ENCODE measurements at regions not wholly inside any gene's neighbourhood (a gene's known extent, or its start where the extent isn't known, plus 50 kb on each side); places are given as distances from the start of the nearest gene placed in this dataset.

- H3K4me3 ChIP-seq, result no peak overlapping the region
- WGBS, 2 donors, result 90 to 97% methylated on average over 2 of the region's 2 CpGs
- intact Hi-C loops (cut with DNase I), result no loop called here
- TF ChIP-seq POLR2A (IDR thresholded peaks at IDR 0.05), result no peak
- TF ChIP-seq, protein P1, sequence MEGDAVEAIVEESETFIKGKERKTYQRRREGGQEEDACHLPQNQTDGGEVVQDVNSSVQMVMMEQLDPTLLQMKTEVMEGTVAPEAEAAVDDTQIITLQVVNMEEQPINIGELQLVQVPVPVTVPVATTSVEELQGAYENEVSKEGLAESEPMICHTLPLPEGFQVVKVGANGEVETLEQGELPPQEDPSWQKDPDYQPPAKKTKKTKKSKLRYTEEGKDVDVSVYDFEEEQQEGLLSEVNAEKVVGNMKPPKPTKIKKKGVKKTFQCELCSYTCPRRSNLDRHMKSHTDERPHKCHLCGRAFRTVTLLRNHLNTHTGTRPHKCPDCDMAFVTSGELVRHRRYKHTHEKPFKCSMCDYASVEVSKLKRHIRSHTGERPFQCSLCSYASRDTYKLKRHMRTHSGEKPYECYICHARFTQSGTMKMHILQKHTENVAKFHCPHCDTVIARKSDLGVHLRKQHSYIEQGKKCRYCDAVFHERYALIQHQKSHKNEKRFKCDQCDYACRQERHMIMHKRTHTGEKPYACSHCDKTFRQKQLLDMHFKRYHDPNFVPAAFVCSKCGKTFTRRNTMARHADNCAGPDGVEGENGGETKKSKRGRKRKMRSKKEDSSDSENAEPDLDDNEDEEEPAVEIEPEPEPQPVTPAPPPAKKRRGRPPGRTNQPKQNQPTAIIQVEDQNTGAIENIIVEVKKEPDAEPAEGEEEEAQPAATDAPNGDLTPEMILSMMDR (IDR thresholded peaks at IDR 0.05), result no peak
- H3K27me3 ChIP-seq, result peaks cover 0 to 2% (median 0%) of the 10 kb centered on the region in 4 donors
- no peak for DNase-seq
- H3K36me3 ChIP-seq, result no peaks in the 10 kb centered on the region
- H3K9me3 ChIP-seq, result no peaks in the 10 kb centered on the region
- H3K27ac ChIP-seq, result no peak overlapping the region
- peaks cover 5 to 48% (median 32%) of the 10 kb centered on the region in 3 donors for H3K4me1 ChIP-seq
These were observed 63.1 kb downstream of the LRRC32 start for GRCh38 chr11:76607431-76607830.

DNA sequence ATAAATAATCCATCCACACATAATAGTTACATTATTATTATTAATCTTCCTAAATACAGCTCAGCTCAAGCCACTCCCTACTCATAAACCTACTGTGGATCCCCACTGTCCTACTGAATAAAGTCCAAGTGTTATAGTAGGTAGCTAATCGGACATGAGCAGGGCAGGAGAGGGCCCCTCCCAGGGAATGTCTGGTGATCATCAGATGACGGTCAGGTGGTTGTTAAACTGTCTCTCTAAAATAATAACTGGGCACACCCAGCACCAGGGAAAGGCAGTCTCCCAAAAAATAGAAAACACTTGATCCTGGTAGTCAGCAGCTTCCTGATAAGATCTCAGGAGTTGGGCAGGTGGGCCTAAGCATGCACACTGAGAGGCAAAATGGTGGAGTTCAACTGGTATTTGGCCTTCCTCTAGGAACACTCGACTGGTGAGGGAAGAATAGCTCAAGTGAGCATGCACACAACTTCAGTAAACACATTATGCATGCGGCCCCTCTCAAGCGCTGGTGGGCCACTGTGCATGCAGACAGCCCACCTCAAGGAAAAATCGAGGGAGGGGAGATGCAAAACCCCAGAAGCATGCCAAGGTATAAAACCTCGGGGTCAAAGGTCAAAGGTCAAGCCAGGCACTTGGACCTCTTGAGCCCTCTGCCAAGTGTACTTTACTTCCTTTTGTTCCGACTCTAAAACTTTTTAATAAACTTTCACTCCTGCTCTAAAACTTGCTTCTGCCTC, 65.0 kb downstream of the LRRC32 start:
- TF ChIP-seq POLR2A (IDR thresholded peaks at IDR 0.05), result no peak
- TF ChIP-seq, protein P1 (IDR thresholded peaks at IDR 0.05), result no peak
- WGBS, 2 donors, result 72 to 78% methylated on average over 8 of the region's 8 CpGs
- DNase-seq, result no peak
- Histone ChIP-seq H3K27me3 (peaks cover 0 to 4% (median 0%) of the 10 kb centered on the region in 4 donors), H3K4me3 (no peak overlapping the region), H3K9me3 (no peaks in the 10 kb centered on the region), H3K36me3 (no peaks in the 10 kb centered on the region), H3K27ac (peak overlapping the region in 2 of 4 donors; percentile 48 to 63), H3K4me1 (peaks cover 5 to 48% (median 36%) of the 10 kb centered on the region in 3 donors)
- intact Hi-C loops (cut with DNase I), result no loop called here

DNA sequence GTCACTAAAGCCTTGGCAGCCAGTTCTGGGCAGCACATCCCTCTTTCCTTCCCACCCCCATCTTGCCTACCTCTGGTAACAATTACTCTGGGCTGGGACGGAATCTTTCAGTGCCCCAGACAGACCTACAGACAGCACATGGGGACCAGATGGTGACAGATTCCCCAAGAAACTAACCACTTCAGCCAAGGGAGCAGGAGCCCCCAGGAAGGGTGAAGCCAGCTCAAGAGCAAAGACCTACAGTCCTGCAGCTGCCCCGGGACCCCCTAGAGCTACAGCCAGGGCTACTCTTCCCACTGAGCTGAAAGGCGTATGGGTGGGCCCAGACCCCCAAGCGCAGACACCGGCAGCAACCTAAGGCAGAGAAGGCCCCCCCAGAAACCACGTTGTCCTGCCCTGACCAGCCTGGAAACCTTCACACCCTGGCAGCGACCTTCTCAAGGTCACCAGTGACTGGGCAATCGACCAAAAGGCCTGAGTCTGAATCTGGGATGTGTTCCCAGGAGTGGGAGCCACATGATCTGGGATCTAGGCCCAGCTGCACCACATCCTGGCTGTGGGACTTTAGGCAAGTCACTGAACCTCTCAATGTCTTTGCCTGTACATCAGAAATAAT, 65.8 kb downstream of the LRRC32 start:
- Histone ChIP-seq H3K9me3 (no peaks in the 10 kb centered on the region), H3K27ac (peak overlapping the region; percentile 6 to 63 (median 32)), H3K27me3 (peaks cover 0 to 4% (median 0%) of the 10 kb centered on the region in 4 donors), H3K4me3 (no peak overlapping the region), H3K36me3 (no peaks in the 10 kb centered on the region), H3K4me1 (peaks cover 5 to 48% (median 36%) of the 10 kb centered on the region in 3 donors)
- TF ChIP-seq POLR2A (IDR thresholded peaks at IDR 0.05), result no peak
- TF ChIP-seq, protein P1 (IDR thresholded peaks at IDR 0.05), result no peak
- intact Hi-C loops (cut with DNase I), result no loop called here
- 39 to 89% methylated on average over 3 to 5 of the region's 8 CpGs for WGBS, 2 donors
- no peak for DNase-seq

- Histone ChIP-seq H3K27ac (peak overlapping the region in 2 of 4 donors; percentile 30 to 63), H3K27me3 (peaks cover 0 to 4% (median 0%) of the 10 kb centered on the region in 4 donors), H3K36me3 (no peaks in the 10 kb centered on the region), H3K4me1 (peaks cover 5 to 48% (median 36%) of the 10 kb centered on the region in 3 donors), H3K4me3 (no peak overlapping the region), H3K9me3 (no peaks in the 10 kb centered on the region)
- no peak for TF ChIP-seq POLR2A (IDR thresholded peaks at IDR 0.05)
- TF ChIP-seq, protein P1 (IDR thresholded peaks at IDR 0.05), result no peak
- 81% methylated on average over 10 to 12 of the region's 12 CpGs for WGBS, 2 donors
- intact Hi-C loops (cut with DNase I), result no loop called here
- DNase-seq, result no peak
These were observed 66.4 kb downstream of the LRRC32 start for GRCh38 chr11:76604081-76604625.

DNA sequence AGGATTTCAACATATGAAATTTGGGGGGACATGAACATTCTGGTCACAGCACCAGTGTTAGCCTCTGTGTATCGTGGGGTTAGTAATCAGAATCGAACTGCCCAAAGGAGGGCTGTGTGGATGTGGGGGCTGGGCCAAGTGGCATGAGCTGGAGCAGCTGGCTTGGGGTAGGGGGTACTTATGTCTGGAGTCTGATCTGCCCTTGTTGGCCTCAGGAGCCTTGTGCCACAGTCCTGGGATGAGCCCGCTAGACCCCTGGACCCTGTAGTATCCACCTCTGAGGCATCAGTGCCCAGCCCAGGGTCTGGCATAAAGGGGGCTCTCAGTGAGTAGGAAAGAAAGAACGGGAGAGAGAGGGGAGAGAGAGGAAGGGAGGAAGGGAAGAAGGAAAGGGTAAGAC, 67.3 kb downstream of the LRRC32 start:
- Histone ChIP-seq H3K4me1 (peaks cover 5 to 48% (median 36%) of the 10 kb centered on the region in 3 donors), H3K4me3 (no peak overlapping the region), H3K27ac (peak overlapping the region in 2 of 4 donors; percentile 44 to 79), H3K27me3 (peaks cover 0 to 4% (median 0%) of the 10 kb centered on the region in 4 donors), H3K9me3 (no peaks in the 10 kb centered on the region), H3K36me3 (no peaks in the 10 kb centered on the region)
- TF ChIP-seq POLR2A (IDR thresholded peaks at IDR 0.05), result no peak
- TF ChIP-seq, protein P1 (IDR thresholded peaks at IDR 0.05), result no peak
- no peak for DNase-seq
- WGBS, 2 donors, result 77 to 89% methylated on average over 1 to 4 of the region's 4 CpGs
- intact Hi-C loops (cut with DNase I), result no loop called here
